ENCODE measurements at regions not wholly inside any gene's neighbourhood (a gene's known extent, or its start where the extent isn't known, plus 50 kb on each side); places are given as distances from the start of the nearest gene placed in this dataset.

DNA sequence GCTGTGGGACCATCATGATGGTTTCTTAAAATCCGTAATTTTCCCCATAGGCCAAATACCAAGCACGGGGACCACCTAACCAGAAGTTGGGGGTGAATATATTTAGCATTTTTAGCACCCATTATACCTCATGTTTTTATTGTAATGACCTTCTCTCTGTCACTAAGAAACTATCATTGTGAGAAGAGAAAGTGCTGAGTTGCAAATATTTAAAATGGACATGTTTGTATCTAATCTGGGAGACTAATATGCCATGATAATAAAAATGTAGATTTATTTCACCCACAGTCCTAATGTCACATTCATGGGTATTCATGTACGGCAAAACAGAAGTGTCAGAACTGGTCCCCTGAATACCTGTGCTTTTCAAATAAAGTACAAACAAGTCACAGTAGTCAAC lies 398.9 kb upstream of the NR2F2 start:
- 95% methylated on average over 3 of the region's 3 CpGs; no CpG with 5 or more reads in 1 of the 2 experiments for WGBS, 2 experiments (ENCODE audit: extremely low coverage in 1 of 2, insufficient coverage in 1 of 2, insufficient read length in 1 of 2, insufficient replicate concordance in 2 of 2, low coverage in 1 of 2, low lambda C conversion rate in 2 of 2, missing lambda C conversion rate in 1 of 2)
- Histone ChIP-seq H2BK15ac (ENCODE audit: low read length) (no peak overlapping the region), H3K9ac (replicated peaks in 1 of 4; ENCODE audit: extremely low read depth in 1 of 4, low read depth in 3 of 4, low read length in 3 of 4) (no peak overlapping the region), H3K4me3 (ENCODE audit: extremely low read depth in 1 of 4, insufficient read depth in 2 of 4, low read depth in 3 of 4, low read length in 4 of 4) (no peak overlapping the region), H3K4ac (replicated peaks; ENCODE audit: insufficient read length, low read depth, low read length) (no peak overlapping the region), H3K56ac (replicated peaks; ENCODE audit: insufficient read length, low read depth, low read length) (no peak overlapping the region), H3K4me1 (replicated peaks in 1 of 4; ENCODE audit: control insufficient read depth in 3 of 4, insufficient read depth in 4 of 4, low read length in 3 of 4) (no peaks in the 10 kb centered on the region), H4K91ac (replicated peaks; ENCODE audit: insufficient read length, low read length) (no peak overlapping the region), H3K14ac (ENCODE audit: insufficient read length) (no peak overlapping the region), H3K23me2 (ENCODE audit: low read depth, low read length) (no peaks in the 10 kb centered on the region), H3K36me3 (ENCODE audit: control insufficient read depth in 2 of 4, insufficient read depth in 4 of 4, low read length in 3 of 4) (no peaks in the 10 kb centered on the region), H3K18ac (ENCODE audit: extremely low read depth, low read length) (no peak overlapping the region), H3K4me2 (ENCODE audit: insufficient read depth in 1 of 2, low read depth in 2 of 2, low read length in 2 of 2) (no peak overlapping the region), H2BK5ac (ENCODE audit: low read depth, low read length) (no peak overlapping the region), H2AK5ac (ENCODE audit: low read depth, low read length) (no peak overlapping the region), H2BK20ac (ENCODE audit: low read length) (no peak overlapping the region), H2BK120ac (replicated peaks; ENCODE audit: low read depth, low read length) (no peak overlapping the region), H2AFZ (ENCODE audit: low read length) (no peak overlapping the region), H3K23ac (ENCODE audit: insufficient read length) (no peak overlapping the region), H4K5ac (ENCODE audit: insufficient read length, low read depth, low read length) (no peak overlapping the region), H4K20me1 (replicated peaks in 1 of 2; ENCODE audit: control insufficient read depth in 1 of 2, insufficient read depth in 2 of 2, low read length in 2 of 2) (no peaks in the 10 kb centered on the region), H4K8ac (ENCODE audit: extremely low read depth, insufficient read depth, low read length) (no peak overlapping the region), H3K27ac (ENCODE audit: low read depth, low read length) (no peak overlapping the region), H3K27me3 (replicated peaks in 1 of 4; ENCODE audit: control insufficient read depth in 3 of 4, extremely low read depth in 1 of 4, insufficient read depth in 3 of 4, low read length in 3 of 4) (no peaks in the 10 kb centered on the region), H3K79me1 (ENCODE audit: low read depth, low read length) (no peaks in the 10 kb centered on the region), H2BK12ac (ENCODE audit: low read depth, low read length) (no peak overlapping the region), H3K79me2 (ENCODE audit: control insufficient read depth in 1 of 2, insufficient read depth in 2 of 2, low read length in 2 of 2) (no peaks in the 10 kb centered on the region), H3K9me3 (ENCODE audit: insufficient read depth in 2 of 2, low read depth in 1 of 2, low read length in 1 of 2) (no peaks in the 10 kb centered on the region)
- FAIRE-seq = no peak
- ChIA-PET CTCF (ENCODE audit: partially characterized antibody) (no interaction called here), POLR2A (ENCODE audit: partially characterized antibody) (interaction anchor here (1.1 kb wide), 1 partner anchor 21 kb away, joined by 5 read pairs; no protein-coding TSS in a partner anchor)
- peak; percentile 45; the same call in 1 of the 2 replicates for TF ChIP-seq MAFK (IDR thresholded peaks at IDR 0.05; ENCODE audit: low read depth, low read length)
- TF ChIP-seq, protein P1, sequence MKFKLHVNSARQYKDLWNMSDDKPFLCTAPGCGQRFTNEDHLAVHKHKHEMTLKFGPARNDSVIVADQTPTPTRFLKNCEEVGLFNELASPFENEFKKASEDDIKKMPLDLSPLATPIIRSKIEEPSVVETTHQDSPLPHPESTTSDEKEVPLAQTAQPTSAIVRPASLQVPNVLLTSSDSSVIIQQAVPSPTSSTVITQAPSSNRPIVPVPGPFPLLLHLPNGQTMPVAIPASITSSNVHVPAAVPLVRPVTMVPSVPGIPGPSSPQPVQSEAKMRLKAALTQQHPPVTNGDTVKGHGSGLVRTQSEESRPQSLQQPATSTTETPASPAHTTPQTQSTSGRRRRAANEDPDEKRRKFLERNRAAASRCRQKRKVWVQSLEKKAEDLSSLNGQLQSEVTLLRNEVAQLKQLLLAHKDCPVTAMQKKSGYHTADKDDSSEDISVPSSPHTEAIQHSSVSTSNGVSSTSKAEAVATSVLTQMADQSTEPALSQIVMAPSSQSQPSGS (IDR thresholded peaks at IDR 0.05; ENCODE audit: low read length) = no peak
- no peak for DNase-seq (ENCODE audit: low read depth in 1 of 2, low spot score in 2 of 2)

All from H1 (cell line).